HG03060 (cell line): ENCODE measurements at regions not wholly inside any gene's neighbourhood (a gene's known extent, or its start where the extent isn't known, plus 50 kb on each side); places are given as distances from the start of the nearest gene placed in this dataset.

Experiments used
- ATAC-seq: cut with Tn5 transposase; IDR thresholded peaks from one replicate; pipeline ENCODE4 v1.9.1; 2021; ENCODE audit warnings: low read depth, moderate number of reproducible peaks; ENCODE audit not compliant: unreplicated experiment

- ATAC-seq: no peak
Observed at GRCh38 chr10:118501637-118502440, 93.6 kb downstream of the PRLHR start.

DNA sequence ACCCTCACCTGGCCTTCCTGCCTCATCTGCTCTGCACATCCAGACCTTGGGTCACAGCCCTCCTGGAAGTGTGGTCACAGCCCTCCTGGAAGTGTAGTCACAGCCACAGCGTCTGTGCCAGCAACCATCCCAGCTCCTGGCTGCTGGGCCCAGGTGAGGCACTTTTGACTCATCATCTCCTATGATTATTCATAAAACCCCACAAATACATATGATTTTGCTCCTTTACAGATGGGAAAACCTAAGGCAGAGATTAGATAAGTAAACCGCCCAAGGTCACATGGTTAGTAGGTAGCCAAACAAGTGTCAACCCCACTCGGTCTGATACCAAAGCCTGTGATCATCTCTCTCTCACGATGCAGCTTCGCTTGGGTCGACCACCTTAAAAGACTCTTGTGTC, 94.3 kb downstream of the PRLHR start:
- no peak for ATAC-seq

- no peak for ATAC-seq
Observed at GRCh38 chr10:118500477-118501104, 94.9 kb downstream of the PRLHR start.

- ATAC-seq: no peak
Observed at GRCh38 chr10:118499186-118499585, 96.3 kb downstream of the PRLHR start.

DNA sequence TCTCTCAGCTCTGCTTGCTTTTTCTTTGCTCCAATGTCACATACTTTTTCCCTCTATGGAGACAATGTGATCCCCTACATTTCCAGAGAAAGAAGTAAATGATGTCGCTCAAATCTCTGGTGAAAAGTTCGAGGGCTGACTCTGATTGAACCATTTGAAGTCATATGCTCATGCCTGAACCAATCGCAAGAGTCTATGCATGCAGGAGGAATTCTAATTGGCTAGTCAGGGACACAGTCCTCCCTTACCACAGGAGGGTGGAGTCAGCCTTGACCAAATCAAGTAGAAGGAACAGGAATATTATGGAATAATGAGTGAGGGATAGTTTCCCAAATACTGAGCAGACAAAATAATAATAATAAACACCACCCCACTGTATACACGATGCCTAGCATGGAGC, 96.8 kb downstream of the PRLHR start:
- ATAC-seq: no peak

DNA sequence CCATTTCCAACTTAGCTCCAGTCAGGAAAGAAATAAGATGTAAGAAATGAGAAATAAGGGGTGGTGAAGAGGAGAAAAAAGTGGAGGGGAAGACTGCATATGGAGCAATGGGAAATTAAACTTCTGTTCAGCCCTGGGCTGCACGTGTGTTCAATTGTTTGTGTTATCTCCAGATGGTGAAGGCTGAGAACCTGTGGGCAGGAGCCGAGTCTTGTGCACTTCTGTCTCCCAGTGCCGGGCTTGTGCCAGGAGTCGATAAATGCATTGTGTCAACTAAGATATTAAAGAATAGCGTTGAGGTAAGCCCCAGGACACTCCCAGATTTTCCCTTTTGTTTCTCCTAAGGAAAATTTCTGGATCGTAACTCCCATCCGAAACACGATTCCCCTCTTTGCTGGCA, 98.2 kb downstream of the PRLHR start:
- ATAC-seq: no peak

DNA sequence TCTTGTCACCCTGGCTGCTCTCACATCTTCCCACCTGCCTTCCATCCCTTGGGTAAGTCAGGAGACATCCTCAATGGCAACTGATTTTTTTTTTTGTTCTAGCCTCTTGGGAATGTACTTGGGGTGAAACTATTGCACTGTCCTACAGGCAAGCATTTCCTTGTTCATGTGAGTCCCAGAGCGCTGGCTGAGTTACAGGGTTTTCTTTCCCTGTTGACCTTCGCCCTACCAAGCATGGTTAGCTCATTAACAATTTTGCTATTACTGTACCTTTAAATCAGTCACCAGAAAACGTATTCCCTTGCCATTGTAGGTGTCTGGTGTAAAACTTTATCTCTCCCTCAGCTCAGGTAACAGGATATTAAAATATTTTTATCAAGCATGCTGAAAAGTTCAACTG, 98.9 kb downstream of the PRLHR start:
- no peak for ATAC-seq

GRCh38 chr10:118495499-118495898, 99.9 kb downstream of the PRLHR start:
- no peak for ATAC-seq

DNA sequence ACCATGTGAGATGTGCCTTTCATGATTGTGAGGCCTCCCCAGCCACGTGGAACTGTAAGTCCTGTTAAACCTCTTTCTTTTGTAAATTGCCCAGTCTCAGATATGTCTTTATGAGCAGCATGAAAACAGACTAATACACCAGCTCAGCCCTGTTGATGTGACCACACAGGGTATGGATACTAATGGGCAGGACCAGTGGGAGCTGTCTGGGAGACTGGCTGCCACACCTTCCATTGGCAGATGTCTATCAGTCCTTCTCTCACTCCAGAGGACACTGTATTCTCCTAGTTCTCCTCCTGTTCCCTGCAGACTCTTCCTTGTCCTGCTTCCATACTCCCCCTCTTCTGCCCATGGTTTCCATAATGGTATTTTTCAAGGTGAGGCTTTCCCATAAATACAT, 104.4 kb downstream of the PRLHR start:
- ATAC-seq: no peak

DNA sequence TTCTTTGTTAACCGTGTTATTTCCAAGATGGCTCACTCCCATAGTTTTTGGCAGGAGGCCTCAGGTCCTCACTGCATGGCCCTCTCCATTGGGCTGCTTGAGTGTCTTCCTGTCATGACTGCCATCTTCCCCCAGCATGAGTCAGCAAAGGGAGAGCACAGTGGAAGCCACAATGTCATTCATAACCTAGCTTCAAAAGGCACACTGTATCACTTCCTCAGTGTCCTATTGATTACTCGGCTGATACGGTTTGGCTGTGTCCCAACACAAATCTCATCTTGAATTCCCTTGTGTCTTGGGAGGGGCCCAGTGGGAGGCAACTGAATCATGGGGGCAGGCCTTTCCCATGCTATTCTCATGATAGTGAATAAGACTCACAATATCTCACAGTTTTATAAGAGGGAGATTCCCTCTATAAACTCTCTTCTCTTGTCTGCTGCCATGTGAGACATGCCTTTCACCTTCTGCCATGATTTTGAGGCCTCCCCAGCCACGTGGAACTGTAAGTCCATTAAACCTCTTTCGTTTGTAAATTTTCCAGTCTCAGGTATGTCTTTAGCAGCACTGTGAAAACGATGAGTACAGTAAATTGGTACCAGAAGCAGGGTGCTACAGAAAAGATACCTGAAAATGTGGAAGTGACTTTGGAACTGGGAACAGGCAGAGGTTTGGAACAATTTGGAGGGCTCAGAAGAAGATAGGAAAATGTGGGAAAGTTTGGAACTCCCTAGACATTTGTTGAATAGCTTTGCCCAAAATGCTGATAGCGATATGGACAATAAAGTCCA, 106.5 kb downstream of the PRLHR start:
- ATAC-seq: no peak

DNA sequence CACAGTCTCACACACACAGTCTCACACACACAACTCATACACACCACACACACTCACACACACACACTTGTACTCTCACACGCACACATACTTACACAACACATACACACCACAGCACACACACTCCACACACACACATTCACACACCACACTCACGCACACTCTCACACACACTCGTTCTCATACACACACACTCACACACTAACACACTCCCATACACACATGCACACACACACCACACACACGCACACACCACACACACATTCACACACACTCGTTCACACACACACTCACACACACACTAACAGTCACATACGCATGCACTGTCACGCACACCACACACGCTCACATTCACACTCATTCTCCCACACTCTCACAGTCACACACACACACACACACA, 109.8 kb downstream of the PRLHR start:
- no peak for ATAC-seq

DNA sequence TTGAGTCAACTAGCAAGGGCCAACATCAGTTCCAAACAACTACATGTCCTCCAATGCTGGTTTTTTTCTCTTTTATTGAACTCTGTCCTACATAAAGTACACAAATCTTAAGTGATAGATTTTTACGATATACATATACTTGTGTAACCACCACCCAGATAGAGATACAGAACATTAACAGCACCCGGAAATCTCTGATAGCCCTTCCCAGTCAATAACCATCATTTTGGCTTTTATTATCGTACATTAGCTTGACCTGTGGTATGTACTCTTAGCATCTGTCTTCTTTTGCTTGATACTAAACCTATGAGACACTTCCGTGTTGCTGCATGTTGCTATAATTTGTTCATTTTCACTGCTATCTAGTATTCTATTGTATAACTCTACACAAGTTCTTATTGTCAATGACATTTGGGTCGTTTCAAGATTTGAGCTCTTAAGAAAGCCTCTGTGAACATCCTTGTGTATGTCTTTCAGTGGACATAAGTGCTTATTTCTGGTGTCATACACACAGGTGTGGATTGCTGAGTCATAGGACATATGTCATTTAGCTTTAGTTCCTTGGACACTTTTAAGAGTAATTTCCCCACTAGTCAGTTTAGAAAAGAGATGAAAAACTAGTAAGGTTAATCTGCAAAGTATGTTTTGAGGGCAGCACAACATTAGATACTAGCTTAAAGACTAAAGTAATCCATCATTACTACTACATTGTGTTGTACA, 111.1 kb downstream of the PRLHR start:
- no peak for ATAC-seq

DNA sequence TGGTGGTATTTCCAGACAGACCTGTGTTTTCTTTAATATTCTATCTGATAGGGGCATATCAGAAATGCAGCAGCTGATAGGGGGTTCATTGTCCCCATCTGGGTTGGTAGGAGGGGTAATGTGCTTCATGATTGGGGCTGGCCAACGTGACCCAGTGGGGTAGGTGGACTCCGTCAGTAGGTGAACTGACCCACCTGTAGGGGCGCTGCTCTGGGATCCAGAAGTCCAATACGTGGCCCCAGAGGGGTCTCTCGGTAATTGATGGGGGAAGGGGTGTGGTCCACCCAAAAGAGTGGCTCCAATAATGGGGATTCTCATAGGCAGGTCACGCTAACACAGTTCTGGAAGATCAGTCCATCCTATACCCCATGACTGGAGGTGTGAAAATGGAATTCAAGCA, 112.0 kb downstream of the PRLHR start:
- ATAC-seq: no peak

GRCh38 chr10:118482393-118483331, 112.8 kb downstream of the PRLHR start:
- ATAC-seq: no peak

DNA sequence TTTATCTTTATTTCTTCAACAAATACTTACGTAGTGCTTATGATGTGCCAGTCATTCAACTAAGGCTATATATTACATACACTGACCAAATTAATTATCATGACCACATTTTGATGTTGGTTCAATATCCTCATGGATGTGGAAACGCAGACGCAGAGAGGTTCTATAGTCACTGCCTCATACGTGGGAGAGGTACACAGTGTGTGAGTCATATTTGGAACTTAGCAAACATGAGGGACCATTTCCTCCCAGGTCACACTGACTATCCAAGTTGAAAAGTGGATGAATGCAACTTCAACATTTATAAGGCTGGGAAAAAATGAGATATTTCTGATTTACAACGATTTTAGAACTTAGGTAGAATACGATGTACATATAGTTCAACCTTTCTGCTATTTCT, 113.6 kb downstream of the PRLHR start:
- ATAC-seq: no peak

DNA sequence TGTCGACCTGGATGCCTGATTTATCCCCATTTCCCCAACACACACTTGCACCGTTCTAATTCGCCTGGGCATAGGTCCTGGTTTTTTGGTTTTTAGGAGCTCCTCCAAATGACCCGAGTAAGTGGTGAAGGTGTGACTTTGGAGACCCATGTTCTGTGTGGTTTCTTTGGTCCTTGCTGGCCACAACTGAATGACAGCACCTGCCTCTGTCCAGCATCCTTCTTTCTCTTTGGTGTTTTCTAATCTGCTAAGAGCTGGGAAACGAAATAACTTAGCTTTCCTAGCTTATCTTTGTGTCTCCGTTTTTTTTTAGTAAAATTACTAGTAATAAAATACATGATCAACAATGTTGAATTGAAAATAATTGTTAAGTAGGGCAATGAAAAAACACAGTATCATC, 120.2 kb downstream of the PRLHR start:
- no peak for ATAC-seq

DNA sequence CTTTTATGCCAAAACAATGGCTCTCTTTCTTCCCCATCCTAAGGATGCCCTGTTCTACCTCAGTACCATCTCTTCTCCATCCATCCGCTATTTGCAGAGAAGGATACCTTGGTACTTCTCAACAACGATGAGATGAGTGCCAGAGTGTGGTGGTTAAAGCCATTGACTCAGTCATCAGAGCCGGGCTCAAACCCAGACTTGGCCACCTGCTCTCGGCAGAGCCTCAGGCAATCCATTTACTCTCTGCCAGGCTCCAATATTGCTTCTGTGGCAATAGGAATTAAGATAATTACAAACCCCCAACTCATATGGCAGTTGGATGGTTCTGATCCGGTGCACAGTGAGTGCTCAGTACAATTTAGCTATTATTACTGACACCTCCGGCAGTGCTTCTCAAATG, 121.3 kb downstream of the PRLHR start:
- ATAC-seq: no peak

GRCh38 chr10:118473305-118473960, 122.0 kb downstream of the PRLHR start:
- ATAC-seq: no peak
